NCI-H2196 (cell line): ENCODE measurements at regions not wholly inside any gene's neighbourhood (a gene's known extent, or its start where the extent isn't known, plus 50 kb on each side); places are given as distances from the start of the nearest gene placed in this dataset.

Experiments
- DNase-seq: peaks from one replicate; lab custom pipeline; 2025; ENCODE audit not compliant: unreplicated experiment; lab: John Stamatoyannopoulos, UW

- DNase-seq: no peak
Measured at GRCh38 chr5:40078898-40079575, 600.7 kb upstream of the PTGER4 start.

GRCh38 chr5:40074826-40075225 is 604.9 kb upstream of the PTGER4 start:
- no peak for DNase-seq

- no peak for DNase-seq
Measured at GRCh38 chr5:40073927-40074326, 605.8 kb upstream of the PTGER4 start.

- no peak for DNase-seq
Measured at GRCh38 chr5:40071870-40072269, 607.8 kb upstream of the PTGER4 start.

GRCh38 chr5:40066616-40067015 is 613.1 kb upstream of the PTGER4 start:
- no peak for DNase-seq

- DNase-seq: no peak
Measured at GRCh38 chr5:40052808-40053207, 626.9 kb upstream of the PTGER4 start.

- DNase-seq: no peak
Measured at GRCh38 chr5:40046792-40047191, 622.0 kb upstream of the DAB2 start.

GRCh38 chr5:40045429-40045828 is 620.6 kb upstream of the DAB2 start:
- no peak for DNase-seq

GRCh38 chr5:40043916-40044315 is 619.1 kb upstream of the DAB2 start:
- no peak for DNase-seq

GRCh38 chr5:40041452-40041851 is 616.7 kb upstream of the DAB2 start:
- DNase-seq: no peak

GRCh38 chr5:40037713-40038112 is 612.9 kb upstream of the DAB2 start:
- DNase-seq: no peak

- DNase-seq: no peak
Measured at GRCh38 chr5:40034441-40034840, 609.7 kb upstream of the DAB2 start.

GRCh38 chr5:40033411-40033810 is 608.6 kb upstream of the DAB2 start:
- no peak for DNase-seq

- DNase-seq: no peak
Measured at GRCh38 chr5:40033009-40033408, 608.2 kb upstream of the DAB2 start.

- no peak for DNase-seq
Measured at GRCh38 chr5:40030661-40031060, 605.9 kb upstream of the DAB2 start.

- DNase-seq: no peak
Measured at GRCh38 chr5:40029711-40030495, 605.1 kb upstream of the DAB2 start.

GRCh38 chr5:40027400-40027799 is 602.6 kb upstream of the DAB2 start:
- DNase-seq: no peak

GRCh38 chr5:40025586-40025985 is 600.8 kb upstream of the DAB2 start:
- no peak for DNase-seq

- no peak for DNase-seq
Measured at GRCh38 chr5:40022057-40022456, 597.3 kb upstream of the DAB2 start.

- no peak for DNase-seq
Measured at GRCh38 chr5:40021007-40021406, 596.2 kb upstream of the DAB2 start.

- DNase-seq: no peak
Measured at GRCh38 chr5:40017918-40018317, 593.1 kb upstream of the DAB2 start.

GRCh38 chr5:40017135-40017534 is 592.4 kb upstream of the DAB2 start:
- DNase-seq: no peak

- no peak for DNase-seq
Measured at GRCh38 chr5:40010436-40010835, 585.7 kb upstream of the DAB2 start.
